ENCODE measurements at regions not wholly inside any gene's neighbourhood (a gene's known extent, or its start where the extent isn't known, plus 50 kb on each side); places are given as distances from the start of the nearest gene placed in this dataset.

- no peak for TF ChIP-seq CTCF (IDR thresholded peaks at IDR 0.05)
- DNase-seq (ENCODE audit: low spot score) (no peak), ATAC-seq (ENCODE audit: low FRiP score) (no peak)
Measured at GRCh38 chr9:117952581-117952980, 248.4 kb downstream of the TLR4 start.

- TF ChIP-seq CTCF (IDR thresholded peaks at IDR 0.05), result no peak
- DNase-seq (ENCODE audit: low spot score), result no peak
- ATAC-seq (ENCODE audit: low FRiP score), result no peak
Measured at GRCh38 chr9:117957267-117957666, 253.1 kb downstream of the TLR4 start.

GRCh38 chr9:117958726-117959125 is 254.5 kb downstream of the TLR4 start:
- DNase-seq (ENCODE audit: low spot score) (no peak), ATAC-seq (ENCODE audit: low FRiP score) (no peak)
- no peak for TF ChIP-seq CTCF (IDR thresholded peaks at IDR 0.05)

GRCh38 chr9:117963493-117964090 is 259.4 kb downstream of the TLR4 start:
- ATAC-seq (ENCODE audit: low FRiP score) (no peak), DNase-seq (ENCODE audit: low spot score) (no peak)
- TF ChIP-seq CTCF (IDR thresholded peaks at IDR 0.05), result no peak

GRCh38 chr9:117970276-117971050 is 266.3 kb downstream of the TLR4 start:
- no peak for TF ChIP-seq CTCF (IDR thresholded peaks at IDR 0.05)
- ATAC-seq (ENCODE audit: low FRiP score) (no peak), DNase-seq (ENCODE audit: low spot score) (no peak)

GRCh38 chr9:117974108-117974507 is 269.9 kb downstream of the TLR4 start:
- DNase-seq (ENCODE audit: low spot score) (no peak), ATAC-seq (ENCODE audit: low FRiP score) (no peak)
- TF ChIP-seq CTCF (IDR thresholded peaks at IDR 0.05), result no peak

- no peak for ATAC-seq (ENCODE audit: low FRiP score)
- TF ChIP-seq CTCF (IDR thresholded peaks at IDR 0.05), result no peak
- DNase-seq (ENCODE audit: low spot score), result no peak
Measured at GRCh38 chr9:117979914-117980313, 275.7 kb downstream of the TLR4 start.

Measured in omental fat pad (tissue), 3 donors.